HEK293 (cell line): ENCODE measurements at regions not wholly inside any gene's neighbourhood (a gene's known extent, or its start where the extent isn't known, plus 50 kb on each side); places are given as distances from the start of the nearest gene placed in this dataset.

Source experiments
- CTCF ChIA-PET: fragments of 350-600 bp; formaldehyde crosslinking; extraction: SDS; loops from one replicate; lab custom pipeline; 2021; ENCODE audit warnings: antibody characterized with exemption; lab: Yijun Ruan, JAX
- POLR2A ChIA-PET: fragments of 300-600 bp; formaldehyde crosslinking; extraction: SDS; loops from one replicate; lab custom pipeline; 2020; ENCODE audit warnings: antibody characterized with exemption, inconsistent platforms; lab: Yijun Ruan, JAX
- H3K27ac ChIP-seq: fragments of 200-500 bp; sonication (Bioruptor generic); 2 replicates; pipeline ENCODE4 v1.5.1; 2014; ENCODE audit warnings: low read depth, low read length, control low read depth, inconsistent platforms; ENCODE audit errors: extremely low read depth
- H3K36me3 ChIP-seq, 2 experiments: fragments of 200-500 bp in 1 of 2; sonication (Bioruptor generic) in 1 of 2; 1 replicate in 1 of 2; 2 replicates in 1 of 2; pipeline ENCODE4 v1.5.1; 2014 to 2017; ENCODE audit warnings: inconsistent platforms in 2 of 2, low read length in 2 of 2; ENCODE audit not compliant: control insufficient read depth in 2 of 2, insufficient read depth in 1 of 2
- H3K4me1 ChIP-seq: fragments of 200-500 bp; sonication (Bioruptor generic); 2 replicates; pipeline ENCODE4 v1.5.1; 2014; ENCODE audit warnings: mild to moderate bottlenecking, low read length, inconsistent platforms; ENCODE audit not compliant: control insufficient read depth, insufficient read depth
- H3K4me3 ChIP-seq: 2 replicates; pipeline ENCODE4 v1.5.1; 2011; ENCODE audit warnings: low read depth, mild to moderate bottlenecking, control low read depth, low read length, moderate library complexity
- H3K9me3 ChIP-seq: fragments of 200-500 bp; sonication (Bioruptor generic); 2 replicates; pipeline ENCODE4 v1.5.1; 2014; ENCODE audit warnings: low read depth, low read length, inconsistent platforms; ENCODE audit not compliant: control insufficient read depth, insufficient read depth
- CTCF ChIP-seq: fragments of 450-650 bp; formaldehyde crosslinking; IDR thresholded peaks from 2 replicates; pipeline ENCODE4 v1.5.1; 2016; ENCODE audit warnings: missing biosample characterization, missing genetic modification characterization
- GLIS1 ChIP-seq: fragments of 450-650 bp; formaldehyde crosslinking; IDR thresholded peaks from 2 replicates; pipeline ENCODE4 v1.5.1; 2016; ENCODE audit warnings: missing biosample characterization, missing genetic modification characterization
- KLF7 ChIP-seq: fragments of 450-650 bp; formaldehyde crosslinking; IDR thresholded peaks from 2 replicates; pipeline ENCODE4 v1.5.1; 2016; ENCODE audit warnings: missing biosample characterization, missing genetic modification characterization, borderline replicate concordance
- MYNN ChIP-seq: fragments of 450-650 bp; formaldehyde crosslinking; IDR thresholded peaks from 2 replicates; pipeline ENCODE4 v1.5.1; 2016; ENCODE audit warnings: missing biosample characterization, missing genetic modification characterization, borderline replicate concordance
- PRDM1 ChIP-seq: fragments of 450-650 bp; formaldehyde crosslinking; IDR thresholded peaks from 2 replicates; pipeline ENCODE4; 2016; ENCODE audit warnings: missing biosample characterization, missing genetic modification characterization
- PRDM4 ChIP-seq: fragments of 450-650 bp; formaldehyde crosslinking; IDR thresholded peaks from 2 replicates; pipeline ENCODE4 v1.5.1; 2017; ENCODE audit warnings: missing biosample characterization, missing genetic modification characterization
- SCRT1 ChIP-seq: fragments of 450-650 bp; formaldehyde crosslinking; IDR thresholded peaks from 2 replicates; pipeline ENCODE4 v1.5.1; 2016; ENCODE audit warnings: missing biosample characterization, missing genetic modification characterization, borderline replicate concordance
- SETDB1 ChIP-seq: IDR thresholded peaks from one replicate; pipeline ENCODE4 v1.6.1; 2017; ENCODE audit warnings: mild to moderate bottlenecking, low read length, moderate library complexity, mixed read lengths; ENCODE audit not compliant: insufficient read length
- SP3 ChIP-seq: fragments of 450-650 bp; formaldehyde crosslinking; IDR thresholded peaks from 2 replicates; pipeline ENCODE4 v1.5.1; 2016; ENCODE audit warnings: missing biosample characterization, missing genetic modification characterization
- WT1 ChIP-seq: fragments of 450-650 bp; formaldehyde crosslinking; IDR thresholded peaks from 2 replicates; pipeline ENCODE4 v1.5.1; 2016; ENCODE audit warnings: missing biosample characterization, missing genetic modification characterization
- ZBTB10 ChIP-seq: fragments of 450-650 bp; formaldehyde crosslinking; IDR thresholded peaks from 2 replicates; pipeline ENCODE4 v1.5.1; 2016; ENCODE audit warnings: missing biosample characterization, missing genetic modification characterization
- ZBTB17 ChIP-seq: fragments of 450-650 bp; formaldehyde crosslinking; IDR thresholded peaks from 2 replicates; pipeline ENCODE4 v1.5.1; 2016; ENCODE audit warnings: missing biosample characterization, missing genetic modification characterization
- ZNF112 ChIP-seq: fragments of 450-650 bp; formaldehyde crosslinking; IDR thresholded peaks from 2 replicates; pipeline ENCODE4 v1.5.0; 2017; ENCODE audit warnings: missing biosample characterization, missing genetic modification characterization
- ZNF157 ChIP-seq: fragments of 450-650 bp; formaldehyde crosslinking; IDR thresholded peaks from 2 replicates; pipeline ENCODE4 v1.5.1; 2016; ENCODE audit warnings: missing biosample characterization, missing genetic modification characterization
- ZNF211 ChIP-seq: fragments of 450-650 bp; formaldehyde crosslinking; IDR thresholded peaks from 2 replicates; pipeline ENCODE4 v1.5.1; 2016; ENCODE audit warnings: low read depth, missing biosample characterization, missing genetic modification characterization
- ZNF266 ChIP-seq: fragments of 450-650 bp; formaldehyde crosslinking; IDR thresholded peaks from 2 replicates; pipeline ENCODE4 v1.5.1; 2016; ENCODE audit warnings: missing biosample characterization, missing genetic modification characterization, low read depth
- ZNF366 ChIP-seq: fragments of 450-650 bp; formaldehyde crosslinking; conservative IDR thresholded peaks from 2 replicates; pipeline ENCODE4 v1.5.1; 2016; ENCODE audit warnings: missing biosample characterization, missing genetic modification characterization
- ZNF404 ChIP-seq: fragments of 450-650 bp; formaldehyde crosslinking; IDR thresholded peaks from 2 replicates; pipeline ENCODE4 v1.5.1; 2017; ENCODE audit warnings: missing biosample characterization, missing genetic modification characterization
- ZNF521 ChIP-seq: fragments of 450-650 bp; formaldehyde crosslinking; IDR thresholded peaks from 2 replicates; pipeline ENCODE4 v1.5.1; 2017; ENCODE audit warnings: missing biosample characterization, mild to moderate bottlenecking, missing genetic modification characterization
- ZNF558 ChIP-seq: fragments of 450-650 bp; formaldehyde crosslinking; IDR thresholded peaks from 2 replicates; pipeline ENCODE4 v1.5.1; 2016; ENCODE audit warnings: missing biosample characterization, missing genetic modification characterization
- ZNF571 ChIP-seq: fragments of 450-650 bp; formaldehyde crosslinking; IDR thresholded peaks from 2 replicates; pipeline ENCODE4 v1.5.0; 2017; ENCODE audit warnings: missing biosample characterization, missing genetic modification characterization
- ZNF596 ChIP-seq: fragments of 450-650 bp; IDR thresholded peaks from 2 replicates; pipeline ENCODE4 v1.5.0; 2018; ENCODE audit warnings: missing biosample characterization, mild to moderate bottlenecking, missing genetic modification characterization, moderate library complexity
- ZNF626 ChIP-seq: fragments of 450-650 bp; sonication (Bioruptor Pico); formaldehyde crosslinking; IDR thresholded peaks from 2 replicates; pipeline ENCODE4 v1.5.1; 2018; ENCODE audit warnings: missing biosample characterization, missing genetic modification characterization, inconsistent platforms
- ZNF670 ChIP-seq: fragments of 450-650 bp; formaldehyde crosslinking; IDR thresholded peaks from 2 replicates; pipeline ENCODE4 v1.5.1; 2016; ENCODE audit warnings: missing biosample characterization, missing genetic modification characterization, low read depth
- ZNF692 ChIP-seq: fragments of 450-650 bp; formaldehyde crosslinking; IDR thresholded peaks from 2 replicates; pipeline ENCODE4 v1.5.1; 2016; ENCODE audit warnings: missing biosample characterization, missing genetic modification characterization
- ZNF707 ChIP-seq: fragments of 450-650 bp; formaldehyde crosslinking; IDR thresholded peaks from 2 replicates; pipeline ENCODE4 v1.5.1; 2016; ENCODE audit warnings: missing biosample characterization, missing genetic modification characterization
- ZNF777 ChIP-seq: fragments of 450-650 bp; formaldehyde crosslinking; IDR thresholded peaks from 2 replicates; pipeline ENCODE4 v1.5.1; 2017; ENCODE audit warnings: missing biosample characterization, missing genetic modification characterization, borderline replicate concordance
- ZSCAN18 ChIP-seq: fragments of 450-650 bp; formaldehyde crosslinking; IDR thresholded peaks from 2 replicates; pipeline ENCODE4 v1.5.1; 2016; ENCODE audit warnings: missing biosample characterization, missing genetic modification characterization
- ZXDB ChIP-seq: fragments of 450-650 bp; formaldehyde crosslinking; IDR thresholded peaks from 2 replicates; pipeline ENCODE4 v1.5.1; 2016; ENCODE audit warnings: missing biosample characterization, missing genetic modification characterization

- TF ChIP-seq ZXDB (tag by site-specific recombination) (no peak), ZNF211 (tag by site-specific recombination) (no peak), ZNF521 (tag by site-specific recombination) (no peak), ZSCAN18 (no peak), ZNF112 (tag by site-specific recombination) (no peak), SETDB1 (no peak), PRDM1 (tag by site-specific recombination) (no peak), SP3 (tag by site-specific recombination) (no peak), ZNF558 (tag by site-specific recombination) (no peak), ZNF366 (tag by site-specific recombination) (no peak), MYNN (tag by site-specific recombination) (no peak), ZNF777 (tag by site-specific recombination) (no peak), CTCF (tag by site-specific recombination) (no peak), GLIS1 (no peak), ZNF571 (tag by site-specific recombination) (no peak), SCRT1 (tag by site-specific recombination) (no peak)
- CTCF ChIA-PET = no interaction called here
Observed at GRCh38 chr3:643376-643775, 446.8 kb downstream of the CHL1 start.

GRCh38 chr3:655824-656223 lies 437.0 kb upstream of the CNTN6 start:
- H3K27ac ChIP-seq = no peak overlapping the region
- H3K4me3 ChIP-seq = no peak overlapping the region
- ChIA-PET POLR2A (no interaction called here), CTCF (no interaction called here)
- no peaks in the 10 kb centered on the region for H3K36me3 ChIP-seq
- H3K9me3 ChIP-seq = no peaks in the 10 kb centered on the region
- TF ChIP-seq ZNF670 (no peak), PRDM4 (tag by site-specific recombination) (no peak), ZNF266 (tag by site-specific recombination) (no peak), ZBTB10 (no peak), ZNF626 (tag by site-specific recombination) (no peak), ZNF707 (no peak), ZNF692 (no peak), ZBTB17 (tag by site-specific recombination) (no peak), KLF7 (tag by site-specific recombination) (no peak), ZNF596 (tag by site-specific recombination) (no peak), ZNF404 (no peak), ZNF157 (tag by site-specific recombination) (no peak), WT1 (tag by site-specific recombination) (no peak)
- H3K4me1 ChIP-seq = no peaks in the 10 kb centered on the region

More at GRCh38 chr3:643376-643775, 446.8 kb downstream of the CHL1 start:
- H3K4me1 ChIP-seq = no peaks in the 10 kb centered on the region
- H3K4me3 ChIP-seq = no peak overlapping the region
- no peak overlapping the region for H3K27ac ChIP-seq
- no peaks in the 10 kb centered on the region for H3K36me3 ChIP-seq
- POLR2A ChIA-PET = no interaction called here
- H3K9me3 ChIP-seq = no peaks in the 10 kb centered on the region
